SK-N-SH (cell line): ENCODE measurements at regions not wholly inside any gene's neighbourhood (a gene's known extent, or its start where the extent isn't known, plus 50 kb on each side); places are given as distances from the start of the nearest gene placed in this dataset.

Experiments
- CHD2 ChIP-seq: fragments of 150-350 bp; IDR thresholded peaks from 2 replicates; pipeline ENCODE4 v1.6.1; 2018; ENCODE audit warnings: low read length; ENCODE audit not compliant: partially characterized antibody
- EP300 ChIP-seq, 2 experiments: IDR thresholded peaks; 2 replicates each; pipeline versions ENCODE4 v1.4.0 to v1.6.1; 2012; ENCODE audit warnings: borderline replicate concordance in 1 of 2, low read depth in 1 of 2, low read length in 1 of 2
- EZH2phosphoT487 ChIP-seq: fragments of 200-600 bp; sonication (generic); IDR thresholded peaks from 2 replicates; pipeline ENCODE4 v1.6.1; 2017; ENCODE audit warnings: low read depth, mixed run types, mild to moderate bottlenecking, antibody characterized with exemption, moderate library complexity, borderline replicate concordance
- FOXM1 ChIP-seq: IDR thresholded peaks from 2 replicates; pipeline ENCODE4 v1.4.0; 2012; ENCODE audit warnings: low read depth, mild to moderate bottlenecking
- GABPA ChIP-seq: IDR thresholded peaks from 2 replicates; pipeline ENCODE4 v1.4.0; 2012; ENCODE audit warnings: low read depth, mild to moderate bottlenecking
- POLR2AphosphoS5 ChIP-seq: IDR thresholded peaks from 2 replicates; pipeline ENCODE4 v1.6.1; 2012; ENCODE audit warnings: low read depth, low read length
- REST ChIP-seq: IDR thresholded peaks from 2 replicates; pipeline ENCODE4 v1.6.1; 2012; ENCODE audit warnings: mild to moderate bottlenecking, low read depth, low read length, moderate library complexity
- RFX5 ChIP-seq: IDR thresholded peaks from 2 replicates; pipeline ENCODE4 v1.6.1; 2012; ENCODE audit warnings: mild to moderate bottlenecking, improper control_type of control experiment, low read length
- SIN3A ChIP-seq: IDR thresholded peaks from 2 replicates; pipeline ENCODE4 v1.6.1; 2012; ENCODE audit warnings: low read depth, mild to moderate bottlenecking, low read length, moderate library complexity, borderline replicate concordance
- TAF1 ChIP-seq: IDR thresholded peaks from 2 replicates; pipeline ENCODE4 v1.6.1; 2012; ENCODE audit warnings: low read depth, mild to moderate bottlenecking, low read length, moderate library complexity, borderline replicate concordance
- USF1 ChIP-seq: IDR thresholded peaks from 2 replicates; pipeline ENCODE4 v1.4.0; 2012; ENCODE audit warnings: low read depth, borderline replicate concordance
- TF ChIP-seq, protein P1 (sequence below): fragments of 200-600 bp; sonication (generic); IDR thresholded peaks from 2 replicates; pipeline ENCODE4 v1.6.1; 2017; ENCODE audit warnings: antibody characterized with exemption, mild to moderate bottlenecking, moderate library complexity
- TF ChIP-seq, protein P2 (sequence below): fragments of 150-350 bp; IDR thresholded peaks from 2 replicates; pipeline ENCODE4 v1.6.1; 2017; ENCODE audit warnings: antibody characterized with exemption, low read length, low read depth, borderline replicate concordance

DNA sequence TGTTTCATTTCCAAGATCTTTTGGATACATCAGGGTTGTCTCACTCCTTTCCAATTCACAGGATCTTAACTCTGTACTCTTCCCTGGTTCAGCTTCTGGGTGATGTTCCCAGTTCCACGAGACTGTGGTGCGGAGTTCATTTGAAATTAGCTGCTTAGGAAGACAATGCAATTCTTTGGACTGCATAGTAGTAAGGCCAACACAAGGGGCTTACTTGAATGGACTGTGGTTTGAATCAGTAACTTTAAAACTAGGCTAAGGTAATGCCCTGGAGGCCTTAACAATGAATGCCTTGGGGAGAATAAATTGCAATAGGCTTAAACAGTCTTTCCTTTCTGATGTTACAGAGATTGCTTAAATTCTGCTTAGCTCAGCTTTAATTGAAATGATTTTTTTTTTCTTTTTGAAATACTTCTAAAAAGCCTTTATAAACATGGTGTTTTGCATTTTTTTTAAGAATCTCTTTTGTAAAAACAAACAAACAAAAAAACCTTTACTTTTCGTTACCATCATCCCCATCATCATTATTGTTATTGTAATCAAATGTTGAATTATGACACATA lies 133.8 kb upstream of the MEF2C start:
- TF ChIP-seq, protein P1, sequence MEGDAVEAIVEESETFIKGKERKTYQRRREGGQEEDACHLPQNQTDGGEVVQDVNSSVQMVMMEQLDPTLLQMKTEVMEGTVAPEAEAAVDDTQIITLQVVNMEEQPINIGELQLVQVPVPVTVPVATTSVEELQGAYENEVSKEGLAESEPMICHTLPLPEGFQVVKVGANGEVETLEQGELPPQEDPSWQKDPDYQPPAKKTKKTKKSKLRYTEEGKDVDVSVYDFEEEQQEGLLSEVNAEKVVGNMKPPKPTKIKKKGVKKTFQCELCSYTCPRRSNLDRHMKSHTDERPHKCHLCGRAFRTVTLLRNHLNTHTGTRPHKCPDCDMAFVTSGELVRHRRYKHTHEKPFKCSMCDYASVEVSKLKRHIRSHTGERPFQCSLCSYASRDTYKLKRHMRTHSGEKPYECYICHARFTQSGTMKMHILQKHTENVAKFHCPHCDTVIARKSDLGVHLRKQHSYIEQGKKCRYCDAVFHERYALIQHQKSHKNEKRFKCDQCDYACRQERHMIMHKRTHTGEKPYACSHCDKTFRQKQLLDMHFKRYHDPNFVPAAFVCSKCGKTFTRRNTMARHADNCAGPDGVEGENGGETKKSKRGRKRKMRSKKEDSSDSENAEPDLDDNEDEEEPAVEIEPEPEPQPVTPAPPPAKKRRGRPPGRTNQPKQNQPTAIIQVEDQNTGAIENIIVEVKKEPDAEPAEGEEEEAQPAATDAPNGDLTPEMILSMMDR: no peak
- TF ChIP-seq, protein P2, sequence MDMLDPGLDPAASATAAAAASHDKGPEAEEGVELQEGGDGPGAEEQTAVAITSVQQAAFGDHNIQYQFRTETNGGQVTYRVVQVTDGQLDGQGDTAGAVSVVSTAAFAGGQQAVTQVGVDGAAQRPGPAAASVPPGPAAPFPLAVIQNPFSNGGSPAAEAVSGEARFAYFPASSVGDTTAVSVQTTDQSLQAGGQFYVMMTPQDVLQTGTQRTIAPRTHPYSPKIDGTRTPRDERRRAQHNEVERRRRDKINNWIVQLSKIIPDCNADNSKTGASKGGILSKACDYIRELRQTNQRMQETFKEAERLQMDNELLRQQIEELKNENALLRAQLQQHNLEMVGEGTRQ: no peak
- TF ChIP-seq GABPA (no peak), EZH2phosphoT487 (no peak), REST (no peak), POLR2AphosphoS5 (no peak), RFX5 (no peak), SIN3A (no peak), TAF1 (no peak), FOXM1 (no peak), CHD2 (no peak), USF1 (no peak), EP300 (IDR thresholded peaks at IDR 0.05; ENCODE audit: borderline replicate concordance in 1 of 2, low read depth in 1 of 2, low read length in 1 of 2) (no peak)
